GM18517 (cell line): ENCODE measurements at regions not wholly inside any gene's neighbourhood (a gene's known extent, or its start where the extent isn't known, plus 50 kb on each side); places are given as distances from the start of the nearest gene placed in this dataset.

Source experiments
- ATAC-seq: cut with Tn5 transposase; IDR thresholded peaks from one replicate; pipeline ENCODE4 v1.9.1; 2021; ENCODE audit warnings: mild to moderate bottlenecking, moderate library complexity; ENCODE audit not compliant: unreplicated experiment

DNA sequence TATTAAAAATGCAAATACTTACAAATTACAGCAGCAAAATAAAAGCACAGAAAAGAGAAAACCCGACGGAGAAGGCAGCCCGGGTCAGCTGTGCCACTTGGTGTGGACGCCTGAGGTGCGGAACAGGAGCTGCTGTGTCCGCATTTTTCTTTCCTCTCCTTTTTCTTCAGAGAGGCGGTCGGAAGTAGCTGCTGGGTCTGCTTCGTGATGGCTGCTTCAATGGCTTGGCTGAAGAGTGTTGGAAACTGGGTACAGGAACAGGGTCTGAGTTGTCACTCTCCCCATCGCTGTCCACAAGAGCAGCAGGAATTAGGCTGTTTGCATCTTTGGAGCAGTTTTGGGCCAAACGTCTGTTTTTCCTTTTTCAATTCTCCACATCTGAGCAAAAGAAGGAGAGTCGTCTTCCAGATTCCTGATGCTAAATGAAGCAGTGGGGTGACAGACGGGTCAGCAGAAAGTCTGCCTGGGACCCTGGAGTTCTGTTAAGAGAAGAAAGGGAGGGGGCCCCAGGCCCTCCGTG lies 53.5 kb upstream of the ARL8B start:
- no peak for ATAC-seq

DNA sequence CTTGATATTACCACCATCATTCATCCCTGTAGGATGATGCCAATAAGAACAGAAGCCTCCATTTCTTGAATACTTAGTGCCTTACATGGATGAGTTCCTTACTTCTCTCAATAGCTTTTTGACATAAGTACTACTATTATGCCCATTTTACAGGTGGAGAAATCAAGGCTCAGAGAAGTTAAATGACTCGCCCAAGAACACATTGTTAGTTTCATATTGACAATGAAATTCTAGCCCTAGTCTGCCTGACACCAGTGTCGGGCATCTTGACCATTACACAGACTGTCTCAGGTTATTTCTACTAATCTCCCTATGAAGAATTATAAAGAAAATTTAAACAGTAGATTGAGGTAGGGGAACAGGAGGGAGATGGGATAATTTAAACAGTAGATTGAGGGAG lies 52.5 kb upstream of the ARL8B start:
- no peak for ATAC-seq

DNA sequence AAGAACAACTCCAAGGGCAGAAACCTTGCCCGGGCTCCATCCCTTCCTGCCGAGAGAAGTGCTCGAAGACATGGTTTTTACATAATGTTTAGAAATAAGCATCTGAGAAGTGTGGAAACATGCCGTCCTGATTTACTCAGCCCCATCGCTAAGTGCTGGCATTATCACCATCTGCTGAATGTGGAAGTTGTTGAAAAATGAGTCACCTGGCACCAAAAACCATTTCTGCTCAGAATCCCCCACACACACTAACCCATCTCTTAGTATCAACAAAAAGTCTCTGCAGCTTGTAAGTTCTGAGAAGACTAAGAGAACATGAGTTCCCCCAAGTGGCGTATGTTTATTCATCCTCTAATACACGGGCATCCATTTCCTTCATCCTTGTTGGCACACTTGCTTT lies 51.0 kb upstream of the ARL8B start:
- no peak for ATAC-seq

- ATAC-seq: no peak
Observed at GRCh38 chr3:5072100-5072816, 49.8 kb upstream of the ARL8B start.
